ENCODE measurements at regions not wholly inside any gene's neighbourhood (a gene's known extent, or its start where the extent isn't known, plus 50 kb on each side); places are given as distances from the start of the nearest gene placed in this dataset.

DNA sequence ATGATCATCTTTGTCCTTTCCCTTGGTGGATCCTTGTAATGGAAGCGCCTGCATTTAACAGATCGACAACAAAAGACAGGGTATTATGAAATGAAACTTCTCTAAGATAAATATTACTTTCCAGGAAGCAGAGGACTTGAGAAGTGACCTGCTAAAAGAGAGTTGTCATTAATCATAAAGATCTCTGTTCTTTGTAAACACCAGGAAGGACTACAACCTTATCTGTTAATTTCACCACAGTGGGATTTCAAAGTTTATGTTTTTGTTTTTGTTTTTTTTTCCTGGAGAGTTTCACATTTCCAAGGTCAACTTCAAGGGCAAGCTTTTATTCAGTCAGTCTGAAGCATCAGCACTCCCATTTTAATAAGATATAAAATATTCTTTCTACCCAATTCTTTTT, 170.9 kb downstream of the RCHY1 start (continued):
- TF ChIP-seq, protein P1, sequence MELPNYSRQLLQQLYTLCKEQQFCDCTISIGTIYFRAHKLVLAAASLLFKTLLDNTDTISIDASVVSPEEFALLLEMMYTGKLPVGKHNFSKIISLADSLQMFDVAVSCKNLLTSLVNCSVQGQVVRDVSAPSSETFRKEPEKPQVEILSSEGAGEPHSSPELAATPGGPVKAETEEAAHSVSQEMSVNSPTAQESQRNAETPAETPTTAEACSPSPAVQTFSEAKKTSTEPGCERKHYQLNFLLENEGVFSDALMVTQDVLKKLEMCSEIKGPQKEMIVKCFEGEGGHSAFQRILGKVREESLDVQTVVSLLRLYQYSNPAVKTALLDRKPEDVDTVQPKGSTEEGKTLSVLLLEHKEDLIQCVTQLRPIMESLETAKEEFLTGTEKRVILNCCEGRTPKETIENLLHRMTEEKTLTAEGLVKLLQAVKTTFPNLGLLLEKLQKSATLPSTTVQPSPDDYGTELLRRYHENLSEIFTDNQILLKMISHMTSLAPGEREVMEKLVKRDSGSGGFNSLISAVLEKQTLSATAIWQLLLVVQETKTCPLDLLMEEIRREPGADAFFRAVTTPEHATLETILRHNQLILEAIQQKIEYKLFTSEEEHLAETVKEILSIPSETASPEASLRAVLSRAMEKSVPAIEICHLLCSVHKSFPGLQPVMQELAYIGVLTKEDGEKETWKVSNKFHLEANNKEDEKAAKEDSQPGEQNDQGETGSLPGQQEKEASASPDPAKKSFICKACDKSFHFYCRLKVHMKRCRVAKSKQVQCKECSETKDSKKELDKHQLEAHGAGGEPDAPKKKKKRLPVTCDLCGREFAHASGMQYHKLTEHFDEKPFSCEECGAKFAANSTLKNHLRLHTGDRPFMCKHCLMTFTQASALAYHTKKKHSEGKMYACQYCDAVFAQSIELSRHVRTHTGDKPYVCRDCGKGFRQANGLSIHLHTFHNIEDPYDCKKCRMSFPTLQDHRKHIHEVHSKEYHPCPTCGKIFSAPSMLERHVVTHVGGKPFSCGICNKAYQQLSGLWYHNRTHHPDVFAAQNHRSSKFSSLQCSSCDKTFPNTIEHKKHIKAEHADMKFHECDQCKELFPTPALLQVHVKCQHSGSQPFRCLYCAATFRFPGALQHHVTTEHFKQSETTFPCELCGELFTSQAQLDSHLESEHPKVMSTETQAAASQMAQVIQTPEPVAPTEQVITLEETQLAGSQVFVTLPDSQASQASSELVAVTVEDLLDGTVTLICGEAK (IDR thresholded peaks at IDR 0.05) = no peak
- TF ChIP-seq, protein P1 (CRISPR knock-in tag; IDR thresholded peaks at IDR 0.05) = no peak
- TF ChIP-seq, protein P2, sequence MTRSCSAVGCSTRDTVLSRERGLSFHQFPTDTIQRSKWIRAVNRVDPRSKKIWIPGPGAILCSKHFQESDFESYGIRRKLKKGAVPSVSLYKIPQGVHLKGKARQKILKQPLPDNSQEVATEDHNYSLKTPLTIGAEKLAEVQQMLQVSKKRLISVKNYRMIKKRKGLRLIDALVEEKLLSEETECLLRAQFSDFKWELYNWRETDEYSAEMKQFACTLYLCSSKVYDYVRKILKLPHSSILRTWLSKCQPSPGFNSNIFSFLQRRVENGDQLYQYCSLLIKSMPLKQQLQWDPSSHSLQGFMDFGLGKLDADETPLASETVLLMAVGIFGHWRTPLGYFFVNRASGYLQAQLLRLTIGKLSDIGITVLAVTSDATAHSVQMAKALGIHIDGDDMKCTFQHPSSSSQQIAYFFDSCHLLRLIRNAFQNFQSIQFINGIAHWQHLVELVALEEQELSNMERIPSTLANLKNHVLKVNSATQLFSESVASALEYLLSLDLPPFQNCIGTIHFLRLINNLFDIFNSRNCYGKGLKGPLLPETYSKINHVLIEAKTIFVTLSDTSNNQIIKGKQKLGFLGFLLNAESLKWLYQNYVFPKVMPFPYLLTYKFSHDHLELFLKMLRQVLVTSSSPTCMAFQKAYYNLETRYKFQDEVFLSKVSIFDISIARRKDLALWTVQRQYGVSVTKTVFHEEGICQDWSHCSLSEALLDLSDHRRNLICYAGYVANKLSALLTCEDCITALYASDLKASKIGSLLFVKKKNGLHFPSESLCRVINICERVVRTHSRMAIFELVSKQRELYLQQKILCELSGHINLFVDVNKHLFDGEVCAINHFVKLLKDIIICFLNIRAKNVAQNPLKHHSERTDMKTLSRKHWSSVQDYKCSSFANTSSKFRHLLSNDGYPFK (CRISPR knock-in tag; IDR thresholded peaks at IDR 0.05; ENCODE audit: borderline replicate concordance) = no peak
- TF ChIP-seq BORCS8-MEF2B (CRISPR knock-in tag; IDR thresholded peaks at IDR 0.05) (no peak), FOXP1 (IDR thresholded peaks at IDR 0.05) (no peak), FOXP1 (CRISPR knock-in tag; IDR thresholded peaks at IDR 0.05) (no peak), HOXD1 (CRISPR knock-in tag; IDR thresholded peaks at IDR 0.05) (no peak), HIVEP1 (CRISPR knock-in tag; IDR thresholded peaks at IDR 0.05) (no peak), NFYB (CRISPR knock-in tag; IDR thresholded peaks at IDR 0.05) (no peak), ZNF331 (CRISPR knock-in tag; IDR thresholded peaks at IDR 0.05) (no peak)
- TF ChIP-seq, protein P3, sequence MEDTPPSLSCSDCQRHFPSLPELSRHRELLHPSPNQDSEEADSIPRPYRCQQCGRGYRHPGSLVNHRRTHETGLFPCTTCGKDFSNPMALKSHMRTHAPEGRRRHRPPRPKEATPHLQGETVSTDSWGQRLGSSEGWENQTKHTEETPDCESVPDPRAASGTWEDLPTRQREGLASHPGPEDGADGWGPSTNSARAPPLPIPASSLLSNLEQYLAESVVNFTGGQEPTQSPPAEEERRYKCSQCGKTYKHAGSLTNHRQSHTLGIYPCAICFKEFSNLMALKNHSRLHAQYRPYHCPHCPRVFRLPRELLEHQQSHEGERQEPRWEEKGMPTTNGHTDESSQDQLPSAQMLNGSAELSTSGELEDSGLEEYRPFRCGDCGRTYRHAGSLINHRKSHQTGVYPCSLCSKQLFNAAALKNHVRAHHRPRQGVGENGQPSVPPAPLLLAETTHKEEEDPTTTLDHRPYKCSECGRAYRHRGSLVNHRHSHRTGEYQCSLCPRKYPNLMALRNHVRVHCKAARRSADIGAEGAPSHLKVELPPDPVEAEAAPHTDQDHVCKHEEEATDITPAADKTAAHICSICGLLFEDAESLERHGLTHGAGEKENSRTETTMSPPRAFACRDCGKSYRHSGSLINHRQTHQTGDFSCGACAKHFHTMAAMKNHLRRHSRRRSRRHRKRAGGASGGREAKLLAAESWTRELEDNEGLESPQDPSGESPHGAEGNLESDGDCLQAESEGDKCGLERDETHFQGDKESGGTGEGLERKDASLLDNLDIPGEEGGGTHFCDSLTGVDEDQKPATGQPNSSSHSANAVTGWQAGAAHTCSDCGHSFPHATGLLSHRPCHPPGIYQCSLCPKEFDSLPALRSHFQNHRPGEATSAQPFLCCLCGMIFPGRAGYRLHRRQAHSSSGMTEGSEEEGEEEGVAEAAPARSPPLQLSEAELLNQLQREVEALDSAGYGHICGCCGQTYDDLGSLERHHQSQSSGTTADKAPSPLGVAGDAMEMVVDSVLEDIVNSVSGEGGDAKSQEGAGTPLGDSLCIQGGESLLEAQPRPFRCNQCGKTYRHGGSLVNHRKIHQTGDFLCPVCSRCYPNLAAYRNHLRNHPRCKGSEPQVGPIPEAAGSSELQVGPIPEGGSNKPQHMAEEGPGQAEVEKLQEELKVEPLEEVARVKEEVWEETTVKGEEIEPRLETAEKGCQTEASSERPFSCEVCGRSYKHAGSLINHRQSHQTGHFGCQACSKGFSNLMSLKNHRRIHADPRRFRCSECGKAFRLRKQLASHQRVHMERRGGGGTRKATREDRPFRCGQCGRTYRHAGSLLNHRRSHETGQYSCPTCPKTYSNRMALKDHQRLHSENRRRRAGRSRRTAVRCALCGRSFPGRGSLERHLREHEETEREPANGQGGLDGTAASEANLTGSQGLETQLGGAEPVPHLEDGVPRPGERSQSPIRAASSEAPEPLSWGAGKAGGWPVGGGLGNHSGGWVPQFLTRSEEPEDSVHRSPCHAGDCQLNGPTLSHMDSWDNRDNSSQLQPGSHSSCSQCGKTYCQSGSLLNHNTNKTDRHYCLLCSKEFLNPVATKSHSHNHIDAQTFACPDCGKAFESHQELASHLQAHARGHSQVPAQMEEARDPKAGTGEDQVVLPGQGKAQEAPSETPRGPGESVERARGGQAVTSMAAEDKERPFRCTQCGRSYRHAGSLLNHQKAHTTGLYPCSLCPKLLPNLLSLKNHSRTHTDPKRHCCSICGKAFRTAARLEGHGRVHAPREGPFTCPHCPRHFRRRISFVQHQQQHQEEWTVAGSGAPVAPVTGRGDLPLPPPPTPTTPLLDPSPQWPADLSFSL (CRISPR knock-in tag; IDR thresholded peaks at IDR 0.05) = no peak
